ENCODE measurements at regions not wholly inside any gene's neighbourhood (a gene's known extent, or its start where the extent isn't known, plus 50 kb on each side); places are given as distances from the start of the nearest gene placed in this dataset.

DNA sequence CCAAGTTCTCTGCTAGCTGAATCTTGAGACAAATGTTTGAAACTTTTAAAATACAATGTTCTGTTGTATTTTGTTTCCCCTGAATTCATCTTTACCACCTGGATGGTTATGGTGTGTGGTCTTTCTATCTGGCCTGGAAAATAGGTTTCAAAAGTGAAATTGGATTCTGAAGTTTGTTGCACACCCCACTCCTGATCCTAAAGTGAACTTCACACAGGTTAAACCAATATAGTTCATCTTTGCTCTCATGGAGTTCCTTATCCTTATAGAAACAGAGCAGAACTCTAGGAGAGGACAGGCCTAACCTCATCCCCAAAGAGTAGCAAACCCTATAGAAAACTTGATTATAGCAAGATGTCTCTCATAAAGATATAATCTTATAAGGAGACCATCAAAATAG lies 179.4 kb upstream of the BCL6 start:
- TF ChIP-seq, protein P1, sequence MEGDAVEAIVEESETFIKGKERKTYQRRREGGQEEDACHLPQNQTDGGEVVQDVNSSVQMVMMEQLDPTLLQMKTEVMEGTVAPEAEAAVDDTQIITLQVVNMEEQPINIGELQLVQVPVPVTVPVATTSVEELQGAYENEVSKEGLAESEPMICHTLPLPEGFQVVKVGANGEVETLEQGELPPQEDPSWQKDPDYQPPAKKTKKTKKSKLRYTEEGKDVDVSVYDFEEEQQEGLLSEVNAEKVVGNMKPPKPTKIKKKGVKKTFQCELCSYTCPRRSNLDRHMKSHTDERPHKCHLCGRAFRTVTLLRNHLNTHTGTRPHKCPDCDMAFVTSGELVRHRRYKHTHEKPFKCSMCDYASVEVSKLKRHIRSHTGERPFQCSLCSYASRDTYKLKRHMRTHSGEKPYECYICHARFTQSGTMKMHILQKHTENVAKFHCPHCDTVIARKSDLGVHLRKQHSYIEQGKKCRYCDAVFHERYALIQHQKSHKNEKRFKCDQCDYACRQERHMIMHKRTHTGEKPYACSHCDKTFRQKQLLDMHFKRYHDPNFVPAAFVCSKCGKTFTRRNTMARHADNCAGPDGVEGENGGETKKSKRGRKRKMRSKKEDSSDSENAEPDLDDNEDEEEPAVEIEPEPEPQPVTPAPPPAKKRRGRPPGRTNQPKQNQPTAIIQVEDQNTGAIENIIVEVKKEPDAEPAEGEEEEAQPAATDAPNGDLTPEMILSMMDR (IDR thresholded peaks at IDR 0.05): no peak
- intact Hi-C loops (cut with DNase I): no loop called here
- Histone ChIP-seq H3K27me3 (no peaks in the 10 kb centered on the region), H3K4me1 (no peaks in the 10 kb centered on the region), H3K36me3 (no peaks in the 10 kb centered on the region), H3K4me3 (no peak overlapping the region), H3K9me3 (peaks cover 9% of the 10 kb centered on the region), H3K27ac (no peak overlapping the region)
- ATAC-seq (no peak), DNase-seq (no peak)

DNA sequence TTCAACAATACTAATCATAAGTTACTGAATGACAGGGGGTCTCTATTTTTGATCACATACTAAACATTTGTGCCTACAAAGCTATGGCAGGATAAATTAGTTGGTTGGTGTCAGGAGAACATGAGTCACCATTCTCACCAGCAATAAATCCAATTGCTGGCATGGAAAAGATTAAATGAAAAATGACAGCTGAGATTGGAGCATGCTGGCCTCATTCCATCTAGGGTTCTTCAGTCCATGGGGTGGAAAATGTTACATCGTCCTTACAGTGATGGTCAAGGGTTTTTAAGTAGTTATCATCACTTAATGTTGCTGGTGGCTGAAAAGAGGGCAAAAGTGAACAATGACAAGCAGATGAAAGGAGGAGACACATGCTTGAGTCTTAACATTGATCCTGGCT lies 180.1 kb upstream of the BCL6 start:
- H3K27me3 ChIP-seq: no peaks in the 10 kb centered on the region
- H3K4me1 ChIP-seq: no peaks in the 10 kb centered on the region
- H3K27ac ChIP-seq: no peak overlapping the region
- no peak for DNase-seq
- intact Hi-C loops (cut with DNase I): no loop called here
- no peak overlapping the region for H3K4me3 ChIP-seq
- TF ChIP-seq, protein P1 (IDR thresholded peaks at IDR 0.05): no peak
- no peaks in the 10 kb centered on the region for H3K36me3 ChIP-seq
- no peak for ATAC-seq
- H3K9me3 ChIP-seq: peaks cover 9% of the 10 kb centered on the region

DNA sequence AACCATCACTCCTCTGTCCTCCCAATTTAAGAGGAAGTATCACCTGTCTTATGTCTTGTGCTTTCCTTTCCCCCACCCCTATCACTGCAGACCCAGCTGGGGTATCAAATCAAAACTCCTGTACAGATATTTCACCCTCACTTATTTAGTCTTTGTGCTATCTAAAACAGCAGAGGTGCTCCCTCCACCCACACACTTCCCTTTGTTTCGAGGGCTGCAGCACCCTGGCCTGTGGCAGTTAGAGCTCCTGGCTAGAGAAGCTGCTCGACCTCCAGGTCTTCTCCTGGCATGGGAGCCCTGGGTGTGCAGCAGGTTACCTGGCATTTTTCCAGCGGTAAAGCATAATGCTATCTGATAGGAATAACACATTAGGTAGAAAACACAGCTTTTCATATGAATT lies 181.4 kb upstream of the BCL6 start:
- Histone ChIP-seq H3K27ac (no peak overlapping the region), H3K4me1 (no peaks in the 10 kb centered on the region), H3K36me3 (no peaks in the 10 kb centered on the region), H3K9me3 (peaks cover 9% of the 10 kb centered on the region), H3K4me3 (no peak overlapping the region), H3K27me3 (no peaks in the 10 kb centered on the region)
- TF ChIP-seq, protein P1 (IDR thresholded peaks at IDR 0.05): no peak
- DNase-seq (no peak), ATAC-seq (no peak)
- intact Hi-C loops (cut with DNase I): no loop called here

DNA sequence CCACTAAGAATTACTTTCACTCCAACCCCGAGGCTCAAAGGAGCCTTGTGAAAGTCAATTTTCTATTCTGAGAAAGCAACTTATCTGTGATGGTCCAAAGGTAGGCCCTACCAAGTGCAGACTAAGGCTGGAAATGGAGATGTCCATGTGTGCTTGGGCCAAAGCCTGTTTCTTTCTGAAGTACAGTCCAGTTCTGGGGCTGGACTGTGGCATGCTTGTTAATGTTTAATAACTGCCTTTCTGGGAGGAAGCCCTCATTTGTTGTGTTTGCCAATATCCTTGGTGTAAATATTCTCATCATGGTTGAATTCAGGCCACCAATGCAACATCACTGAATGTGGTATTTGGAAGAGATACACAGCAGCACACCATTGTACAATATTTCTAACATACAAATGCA lies 182.3 kb upstream of the BCL6 start:
- H3K27me3 ChIP-seq: no peaks in the 10 kb centered on the region
- DNase-seq: no peak
- intact Hi-C loops (cut with DNase I): no loop called here

DNA sequence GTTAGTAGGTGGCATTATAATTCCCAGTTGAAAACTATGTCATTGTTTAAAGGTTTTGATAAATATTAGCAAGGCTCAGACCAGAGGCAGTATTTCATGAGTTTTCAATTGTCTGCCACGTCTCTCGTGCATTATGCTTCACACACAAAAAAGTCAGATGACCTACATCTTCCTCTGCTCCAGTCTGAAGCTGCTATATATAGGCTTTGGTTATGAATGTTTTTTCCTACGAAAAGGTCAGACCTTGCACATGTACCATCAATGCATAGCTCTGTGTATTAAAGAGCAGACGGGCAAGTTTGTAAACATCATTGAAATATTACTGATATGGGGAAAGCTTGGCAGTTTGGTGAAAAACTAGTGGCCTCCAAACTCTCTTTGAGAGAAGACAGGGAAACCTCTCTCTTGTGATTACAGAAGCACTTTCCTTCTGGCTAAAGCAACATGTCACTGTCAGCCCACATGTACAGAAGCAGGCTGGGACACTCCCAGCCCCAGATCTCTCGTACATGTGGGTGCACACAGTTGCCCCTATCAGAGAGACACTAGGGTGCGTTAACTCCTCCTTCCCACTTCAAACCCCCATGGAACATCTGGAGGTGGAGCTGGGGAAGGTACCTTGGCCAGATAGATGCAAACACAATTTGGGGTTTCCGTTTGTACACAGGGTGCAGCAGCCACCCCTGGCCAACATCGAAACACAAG lies 184.0 kb upstream of the BCL6 start:
- Histone ChIP-seq H3K27ac (no peak overlapping the region), H3K9me3 (peaks cover 7% of the 10 kb centered on the region), H3K27me3 (no peaks in the 10 kb centered on the region), H3K4me3 (no peak overlapping the region), H3K4me1 (no peaks in the 10 kb centered on the region), H3K36me3 (no peaks in the 10 kb centered on the region)
- no peak for DNase-seq
- TF ChIP-seq, protein P1 (IDR thresholded peaks at IDR 0.05): no peak
- no peak for ATAC-seq
- intact Hi-C loops (cut with DNase I): no loop called here

More for the DNA sequence above, 182.3 kb upstream of the BCL6 start:
- TF ChIP-seq, protein P1 (IDR thresholded peaks at IDR 0.05): no peak
- H3K9me3 ChIP-seq: peaks cover 9% of the 10 kb centered on the region
- no peaks in the 10 kb centered on the region for H3K4me1 ChIP-seq
- no peak overlapping the region for H3K4me3 ChIP-seq
- no peak for ATAC-seq
- no peak overlapping the region for H3K27ac ChIP-seq
- no peaks in the 10 kb centered on the region for H3K36me3 ChIP-seq

DNA sequence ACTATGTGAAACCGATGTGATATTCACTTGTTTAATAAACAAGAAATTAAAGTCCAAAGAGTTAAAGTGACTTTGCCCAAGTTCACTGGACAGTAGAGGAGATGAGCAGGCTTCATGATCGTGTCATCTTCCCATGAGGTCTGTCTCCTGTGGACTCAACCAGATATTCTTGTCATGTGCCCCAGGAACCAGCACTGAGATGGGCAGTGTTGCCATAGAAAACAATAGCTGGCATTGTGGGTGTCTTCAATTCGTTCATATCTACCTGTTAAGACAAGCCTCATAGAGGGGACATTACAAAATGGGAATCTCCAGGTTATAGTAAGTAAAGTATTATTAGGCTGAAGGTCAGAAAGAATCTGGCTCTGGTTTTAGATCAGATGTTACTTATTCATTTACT lies 184.8 kb upstream of the BCL6 start:
- ATAC-seq (no peak), DNase-seq (no peak)
- no peak overlapping the region for H3K4me3 ChIP-seq
- H3K36me3 ChIP-seq: no peaks in the 10 kb centered on the region
- H3K27me3 ChIP-seq: no peaks in the 10 kb centered on the region
- H3K9me3 ChIP-seq: no peaks in the 10 kb centered on the region
- intact Hi-C loops (cut with DNase I): no loop called here
- TF ChIP-seq, protein P1 (IDR thresholded peaks at IDR 0.05): no peak
- H3K27ac ChIP-seq: no peak overlapping the region
- no peaks in the 10 kb centered on the region for H3K4me1 ChIP-seq

All from upper lobe of right lung (tissue), 1 donor.